IMR-90 (cell line): ENCODE measurements at regions not wholly inside any gene's neighbourhood (a gene's known extent, or its start where the extent isn't known, plus 50 kb on each side); places are given as distances from the start of the nearest gene placed in this dataset.

Experiments
- ATAC-seq: fragments of 200-7000 bp; cut with Tn5 transposase; 2 replicates; pipeline ENCODE4 v1.9.1; 2020; ENCODE audit warnings: low read depth, mild to moderate bottlenecking, moderate library complexity
- BruUV-seq: library from RNA; stranded (reverse); fragments of 400-500 nt; replicated peaks from 2 replicates; lab custom pipeline; 2021; lab: Mats Ljungman, UMichigan
- CTCF ChIA-PET: fragments of 300-600 bp; formaldehyde crosslinking; extraction: SDS; loops from one replicate; lab custom pipeline; 2021; ENCODE audit warnings: antibody characterized with exemption; lab: Yijun Ruan, JAX
- POLR2A ChIA-PET: fragments of 300-600 bp; sonication (Branson Sonifier 250); formaldehyde crosslinking; loops from one replicate; lab custom pipeline; 2022; ENCODE audit warnings: antibody characterized with exemption; ENCODE audit not compliant: unreplicated experiment; lab: Charles Lee
- DNase-seq: peaks from one replicate; pipeline ENCODE4 v3.0.0; 2013
- H2AFZ ChIP-seq: replicated peaks from 2 replicates; pipeline ENCODE3; 2013; ENCODE audit warnings: low read length, mild to moderate bottlenecking; ENCODE audit not compliant: poor library complexity
- H2AK5ac ChIP-seq: 2 replicates; pipeline ENCODE4 v1.6.1; 2013; ENCODE audit warnings: low read depth, low read length, inconsistent platforms
- H2AK9ac ChIP-seq: replicated peaks from 2 replicates; pipeline ENCODE3; 2013; ENCODE audit warnings: mild to moderate bottlenecking, low read depth, low read length, moderate library complexity; ENCODE audit not compliant: poor library complexity
- H2BK120ac ChIP-seq: 2 replicates; pipeline ENCODE4 v1.6.1; 2013; ENCODE audit warnings: low read depth, low read length, inconsistent platforms
- H2BK15ac ChIP-seq: 3 replicates; pipeline ENCODE4 v1.6.1; 2013; ENCODE audit warnings: low read depth, low read length, inconsistent platforms
- H2BK20ac ChIP-seq: 2 replicates; pipeline ENCODE4 v1.6.1; 2013; ENCODE audit warnings: low read depth, mild to moderate bottlenecking, inconsistent platforms, low read length, moderate library complexity
- H2BK5ac ChIP-seq: 2 replicates; pipeline ENCODE4 v1.6.1; 2013; ENCODE audit warnings: mild to moderate bottlenecking, low read depth, low read length, inconsistent platforms; ENCODE audit not compliant: poor library complexity, severe bottlenecking
- H3K14ac ChIP-seq: replicated peaks from 2 replicates; pipeline ENCODE4 v1.6.1; 2013; ENCODE audit warnings: low read depth, low read length, inconsistent platforms
- H3K18ac ChIP-seq: 2 replicates; pipeline ENCODE4 v1.6.1; 2013; ENCODE audit warnings: low read depth, low read length, control low read depth
- H3K23ac ChIP-seq: 2 replicates; pipeline ENCODE4 v1.6.1; 2013; ENCODE audit warnings: low read depth, low read length, inconsistent platforms
- H3K27ac ChIP-seq: 2 replicates; pipeline ENCODE4 v1.5.1; 2013; ENCODE audit warnings: mild to moderate bottlenecking, control low read depth, low read length; ENCODE audit not compliant: insufficient read depth
- H3K27me3 ChIP-seq: 2 replicates; pipeline ENCODE4 v1.6.1; 2013; ENCODE audit warnings: low read length; ENCODE audit not compliant: control insufficient read depth, insufficient read depth
- H3K36me3 ChIP-seq: 2 replicates; pipeline ENCODE4 v1.6.1; 2013; ENCODE audit warnings: low read length, mixed read lengths; ENCODE audit not compliant: control insufficient read depth, insufficient read depth
- H3K4ac ChIP-seq: 2 replicates; pipeline ENCODE4 v1.6.1; 2013; ENCODE audit warnings: low read depth, low read length, inconsistent platforms
- H3K4me1 ChIP-seq: 2 replicates; pipeline ENCODE4 v1.6.1; 2013; ENCODE audit warnings: low read length, mixed read lengths; ENCODE audit not compliant: control insufficient read depth, insufficient read depth
- H3K4me2 ChIP-seq: 2 replicates; pipeline ENCODE4 v1.6.1; 2013; ENCODE audit warnings: low read depth, mild to moderate bottlenecking, control low read depth, low read length, moderate library complexity
- H3K4me3 ChIP-seq: 2 replicates; pipeline ENCODE4 v1.5.1; 2013; ENCODE audit warnings: low read depth, mild to moderate bottlenecking, control low read depth, low read length, moderate library complexity; ENCODE audit not compliant: insufficient read depth
- H3K56ac ChIP-seq: 2 replicates; pipeline ENCODE4 v1.6.1; 2013; ENCODE audit warnings: low read length, inconsistent platforms; ENCODE audit not compliant: insufficient read depth; ENCODE audit errors: extremely low read depth
- H3K79me1 ChIP-seq, 2 experiments: 2 replicates each; pipeline ENCODE4 v1.6.1; 2013; ENCODE audit warnings: low read length in 2 of 2, inconsistent platforms in 1 of 2, low read depth in 1 of 2
- H3K9ac ChIP-seq: 2 replicates; pipeline ENCODE4 v1.6.1; 2013; ENCODE audit warnings: low read depth, low read length, control low read depth
- H3K9me1 ChIP-seq: 2 replicates; pipeline ENCODE4 v1.6.1; 2013; ENCODE audit warnings: low read length, inconsistent platforms; ENCODE audit not compliant: insufficient read depth
- H3K9me3 ChIP-seq: 2 replicates; pipeline ENCODE4 v1.6.1; 2013; ENCODE audit warnings: low read length; ENCODE audit not compliant: control insufficient read depth, insufficient read depth
- H4K20me1 ChIP-seq: 2 replicates; pipeline ENCODE4 v1.6.1; 2013; ENCODE audit warnings: low read length, inconsistent platforms; ENCODE audit not compliant: insufficient read depth
- H4K5ac ChIP-seq: 2 replicates; pipeline ENCODE4 v1.6.1; 2013; ENCODE audit warnings: mild to moderate bottlenecking, low read depth, low read length, control low read depth
- H4K8ac ChIP-seq, 2 experiments: 2 replicates each; pipeline ENCODE4 v1.6.1; 2013; ENCODE audit warnings: low read depth in 2 of 2, low read length in 2 of 2, control low read depth in 1 of 2, inconsistent platforms in 1 of 2
- H4K91ac ChIP-seq: 2 replicates; pipeline ENCODE4 v1.6.1; 2013; ENCODE audit warnings: low read depth, low read length, inconsistent platforms; ENCODE audit not compliant: insufficient read depth
- BHLHE40 ChIP-seq: fragments of 150-350 bp; IDR thresholded peaks from 2 replicates; pipeline ENCODE4 v1.6.1; 2016; ENCODE audit warnings: mild to moderate bottlenecking, low read depth, low read length
- CEBPB ChIP-seq: IDR thresholded peaks from 2 replicates; pipeline ENCODE4 v1.6.1; 2012; ENCODE audit warnings: low read depth, low read length, improper control_type of control experiment
- CHD1 ChIP-seq: IDR thresholded peaks from 2 replicates; pipeline ENCODE4 v1.6.1; 2012; ENCODE audit warnings: low read depth, low read length, improper control_type of control experiment
- FOS ChIP-seq: fragments of 150-350 bp; IDR thresholded peaks from 2 replicates; pipeline ENCODE4 v1.6.1; 2016; ENCODE audit warnings: low read depth, low read length
- MAFK ChIP-seq: IDR thresholded peaks from 2 replicates; pipeline ENCODE4 v1.6.1; 2012; ENCODE audit warnings: low read depth, low read length, improper control_type of control experiment
- MAZ ChIP-seq: IDR thresholded peaks from 2 replicates; pipeline ENCODE4 v1.6.1; 2012; ENCODE audit warnings: low read depth, mild to moderate bottlenecking, low read length, improper control_type of control experiment, moderate library complexity, borderline replicate concordance
- MXI1 ChIP-seq: IDR thresholded peaks from 2 replicates; pipeline ENCODE4 v1.6.1; 2012; ENCODE audit warnings: low read depth, mild to moderate bottlenecking, low read length, moderate library complexity, borderline replicate concordance
- NFE2L2 ChIP-seq: fragments of 150-350 bp; IDR thresholded peaks from 2 replicates; pipeline ENCODE4 v1.6.1; 2016; ENCODE audit warnings: low read depth, mild to moderate bottlenecking, low read length
- POLR2A ChIP-seq: IDR thresholded peaks from 2 replicates; pipeline ENCODE4 v1.6.1; 2012; ENCODE audit warnings: mild to moderate bottlenecking, low read depth, low read length
- RAD21 ChIP-seq: IDR thresholded peaks from 2 replicates; pipeline ENCODE4 v1.6.1; 2012; ENCODE audit warnings: low read length, improper control_type of control experiment
- RCOR1 ChIP-seq: IDR thresholded peaks from 2 replicates; pipeline ENCODE4 v1.6.1; 2012; ENCODE audit warnings: mild to moderate bottlenecking, low read length, improper control_type of control experiment; ENCODE audit not compliant: insufficient replicate concordance
- RFX5 ChIP-seq: IDR thresholded peaks from 2 replicates; pipeline ENCODE4 v1.8.0; 2012; ENCODE audit warnings: low read depth, mild to moderate bottlenecking, low read length, moderate library complexity
- SMC3 ChIP-seq: fragments of 150-350 bp; IDR thresholded peaks from 2 replicates; pipeline ENCODE4 v1.6.1; 2016; ENCODE audit warnings: low read depth, mild to moderate bottlenecking, antibody characterized with exemption, low read length, moderate library complexity
- dilution Hi-C: fragments of 300-500 bp; cut with HindIII; formaldehyde crosslinking; loops from one replicate; pipeline ENCODE4 v1.14.3; 2018; ENCODE audit warnings: low sequenced_read_pairs; ENCODE audit not compliant: unreplicated experiment
- in situ Hi-C: fragments of 300-500 bp; cut with MboI; formaldehyde crosslinking; loops from 3 replicates; pipeline ENCODE4 v1.14.3; 2019; ENCODE audit warnings: low sequenced_read_pairs, inconsistent platforms, mixed read lengths
- intact Hi-C: fragments of 100-400 bp; cut with micrococcal nuclease; formaldehyde crosslinking; loops from 2 replicates; pipeline ENCODE4 v1.10.0; 2022
- TF ChIP-seq, protein P1 (sequence below): fragments of 150-350 bp; IDR thresholded peaks from 2 replicates; pipeline ENCODE4 v1.6.1; 2016; ENCODE audit warnings: low read depth, mild to moderate bottlenecking, low read length, moderate library complexity, borderline replicate concordance
- TF ChIP-seq, protein P2 (sequence below): fragments of 150-350 bp; IDR thresholded peaks from 2 replicates; pipeline ENCODE4 v1.6.1; 2017; ENCODE audit warnings: mild to moderate bottlenecking, antibody characterized with exemption, low read length, low read depth
- TF ChIP-seq, protein P3 (sequence below): conservative IDR thresholded peaks from 2 replicates; pipeline ENCODE4 v1.5.1; 2012; ENCODE audit warnings: mild to moderate bottlenecking, low read depth, low read length, improper control_type of control experiment

DNA sequence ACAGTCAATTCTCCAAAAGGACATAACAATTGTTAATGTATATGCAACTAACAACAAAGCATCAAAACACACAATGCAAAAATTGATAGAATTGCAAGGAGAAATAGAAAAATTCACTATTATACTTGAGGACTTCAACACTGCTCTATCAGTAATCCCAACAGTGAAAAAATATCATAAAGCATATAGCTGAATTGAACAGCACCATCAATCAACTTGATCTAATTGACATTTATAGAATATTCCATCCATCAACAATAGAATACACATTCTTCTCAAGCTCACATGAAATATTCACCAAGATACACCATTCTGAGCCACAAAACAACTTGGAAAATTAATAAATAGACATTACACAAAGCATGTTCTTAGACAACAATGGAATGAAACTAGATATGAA is 60.1 kb upstream of the ASXL3 start:
- no peak overlapping the region for H2BK15ac ChIP-seq
- no peaks in the 10 kb centered on the region for H3K9me1 ChIP-seq
- no peak overlapping the region for H3K4ac ChIP-seq
- H4K91ac ChIP-seq, result no peak overlapping the region
- no peak overlapping the region for H3K4me2 ChIP-seq
- H3K36me3 ChIP-seq, result no peaks in the 10 kb centered on the region
- no peak overlapping the region for H2AFZ ChIP-seq
- no peak overlapping the region for H3K56ac ChIP-seq
- no peak overlapping the region for H3K4me3 ChIP-seq
- H3K18ac ChIP-seq, result no peak overlapping the region
- intact Hi-C loops (no loop called here), in situ Hi-C loops (no loop called here), dilution Hi-C loops (no loop called here)
- TF ChIP-seq BHLHE40 (no peak), CEBPB (no peak), MXI1 (no peak), RCOR1 (no peak), SMC3 (no peak), RFX5 (no peak), MAFK (no peak), CHD1 (no peak), MAZ (no peak), NFE2L2 (no peak), RAD21 (no peak), FOS (no peak), POLR2A (no peak)
- TF ChIP-seq, protein P1, sequence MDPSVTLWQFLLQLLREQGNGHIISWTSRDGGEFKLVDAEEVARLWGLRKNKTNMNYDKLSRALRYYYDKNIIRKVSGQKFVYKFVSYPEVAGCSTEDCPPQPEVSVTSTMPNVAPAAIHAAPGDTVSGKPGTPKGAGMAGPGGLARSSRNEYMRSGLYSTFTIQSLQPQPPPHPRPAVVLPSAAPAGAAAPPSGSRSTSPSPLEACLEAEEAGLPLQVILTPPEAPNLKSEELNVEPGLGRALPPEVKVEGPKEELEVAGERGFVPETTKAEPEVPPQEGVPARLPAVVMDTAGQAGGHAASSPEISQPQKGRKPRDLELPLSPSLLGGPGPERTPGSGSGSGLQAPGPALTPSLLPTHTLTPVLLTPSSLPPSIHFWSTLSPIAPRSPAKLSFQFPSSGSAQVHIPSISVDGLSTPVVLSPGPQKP, result no peak
- TF ChIP-seq, protein P2, sequence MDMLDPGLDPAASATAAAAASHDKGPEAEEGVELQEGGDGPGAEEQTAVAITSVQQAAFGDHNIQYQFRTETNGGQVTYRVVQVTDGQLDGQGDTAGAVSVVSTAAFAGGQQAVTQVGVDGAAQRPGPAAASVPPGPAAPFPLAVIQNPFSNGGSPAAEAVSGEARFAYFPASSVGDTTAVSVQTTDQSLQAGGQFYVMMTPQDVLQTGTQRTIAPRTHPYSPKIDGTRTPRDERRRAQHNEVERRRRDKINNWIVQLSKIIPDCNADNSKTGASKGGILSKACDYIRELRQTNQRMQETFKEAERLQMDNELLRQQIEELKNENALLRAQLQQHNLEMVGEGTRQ, result no peak
- TF ChIP-seq, protein P3, sequence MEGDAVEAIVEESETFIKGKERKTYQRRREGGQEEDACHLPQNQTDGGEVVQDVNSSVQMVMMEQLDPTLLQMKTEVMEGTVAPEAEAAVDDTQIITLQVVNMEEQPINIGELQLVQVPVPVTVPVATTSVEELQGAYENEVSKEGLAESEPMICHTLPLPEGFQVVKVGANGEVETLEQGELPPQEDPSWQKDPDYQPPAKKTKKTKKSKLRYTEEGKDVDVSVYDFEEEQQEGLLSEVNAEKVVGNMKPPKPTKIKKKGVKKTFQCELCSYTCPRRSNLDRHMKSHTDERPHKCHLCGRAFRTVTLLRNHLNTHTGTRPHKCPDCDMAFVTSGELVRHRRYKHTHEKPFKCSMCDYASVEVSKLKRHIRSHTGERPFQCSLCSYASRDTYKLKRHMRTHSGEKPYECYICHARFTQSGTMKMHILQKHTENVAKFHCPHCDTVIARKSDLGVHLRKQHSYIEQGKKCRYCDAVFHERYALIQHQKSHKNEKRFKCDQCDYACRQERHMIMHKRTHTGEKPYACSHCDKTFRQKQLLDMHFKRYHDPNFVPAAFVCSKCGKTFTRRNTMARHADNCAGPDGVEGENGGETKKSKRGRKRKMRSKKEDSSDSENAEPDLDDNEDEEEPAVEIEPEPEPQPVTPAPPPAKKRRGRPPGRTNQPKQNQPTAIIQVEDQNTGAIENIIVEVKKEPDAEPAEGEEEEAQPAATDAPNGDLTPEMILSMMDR, result no peak
- no peak overlapping the region for H3K23ac ChIP-seq
- no peak overlapping the region for H3K14ac ChIP-seq
- H2BK120ac ChIP-seq, result no peak overlapping the region
- no peak overlapping the region for H3K9ac ChIP-seq
- H2BK5ac ChIP-seq, result no peak overlapping the region
- H2BK20ac ChIP-seq, result no peak overlapping the region
- H3K9me3 ChIP-seq, result no peaks in the 10 kb centered on the region
- ChIA-PET POLR2A (no interaction called here), CTCF (no interaction called here)
- H3K4me1 ChIP-seq, result no peaks in the 10 kb centered on the region
- no peak overlapping the region for H2AK9ac ChIP-seq
- no TSS peak for BruUV-seq
- no peak overlapping the region for H2AK5ac ChIP-seq
- H3K27ac ChIP-seq, result no peak overlapping the region
- no peaks in the 10 kb centered on the region for H3K79me1 ChIP-seq
- no peak overlapping the region for H4K5ac ChIP-seq
- H3K27me3 ChIP-seq, result no peaks in the 10 kb centered on the region
- H4K20me1 ChIP-seq, result no peaks in the 10 kb centered on the region
- ATAC-seq, result no peak
- DNase-seq, result no peak
- no peak overlapping the region for H4K8ac ChIP-seq
